ENCODE measurements at regions not wholly inside any gene's neighbourhood (a gene's known extent, or its start where the extent isn't known, plus 50 kb on each side); places are given as distances from the start of the nearest gene placed in this dataset.

- DNase-seq (no peak), ATAC-seq (no peak)
- intact Hi-C loops (cut with DNase I) = no loop called here
- Histone ChIP-seq H3K27me3 (ENCODE audit: insufficient read depth in 3 of 3, low read length in 2 of 3) (peaks cover 0 to 5% (median 0%) of the 10 kb centered on the region in 3 donors), H3K27ac (no peak overlapping the region), H3K36me3 (ENCODE audit: insufficient read depth in 1 of 2, low read depth in 1 of 2) (no peaks in the 10 kb centered on the region), H3K9me3 (peaks cover 16% of the 10 kb centered on the region), H3K4me3 (no peak overlapping the region), H3K4me1 (no peaks in the 10 kb centered on the region)
- 77 to 82% (median 77%) methylated on average over 4 of the region's 4 CpGs for WGBS, 3 donors
- TF ChIP-seq CTCF (IDR thresholded peaks at IDR 0.05) = no peak
These were observed 98.2 kb upstream of the SLC66A3 start for GRCh38 chr2:11057031-11057430.

GRCh38 chr2:11058129-11058528 lies 97.1 kb upstream of the SLC66A3 start:
- WGBS, 3 donors = 68 to 71% (median 70%) methylated on average over 5 of the region's 5 CpGs
- DNase-seq (no peak), ATAC-seq (no peak)
- Histone ChIP-seq H3K4me3 (no peak overlapping the region), H3K4me1 (no peaks in the 10 kb centered on the region), H3K27me3 (ENCODE audit: insufficient read depth in 3 of 3, low read length in 2 of 3) (peaks cover 0 to 5% (median 0%) of the 10 kb centered on the region in 3 donors), H3K9me3 (peaks cover 17% of the 10 kb centered on the region), H3K36me3 (ENCODE audit: insufficient read depth in 1 of 2, low read depth in 1 of 2) (no peaks in the 10 kb centered on the region), H3K27ac (no peak overlapping the region)
- no peak for TF ChIP-seq CTCF (IDR thresholded peaks at IDR 0.05)
- intact Hi-C loops (cut with DNase I) = no loop called here

- H3K4me3 ChIP-seq = no peak overlapping the region
- ATAC-seq (no peak), DNase-seq (no peak)
- intact Hi-C loops (cut with DNase I) = no loop called here
- no peak overlapping the region for H3K27ac ChIP-seq
- H3K36me3 ChIP-seq (ENCODE audit: insufficient read depth in 1 of 2, low read depth in 1 of 2) = no peaks in the 10 kb centered on the region
- peaks cover 0 to 5% (median 0%) of the 10 kb centered on the region in 3 donors for H3K27me3 ChIP-seq (ENCODE audit: insufficient read depth in 3 of 3, low read length in 2 of 3)
- no peaks in the 10 kb centered on the region for H3K4me1 ChIP-seq
- WGBS, 3 donors = 83 to 88% (median 85%) methylated on average over 3 of the region's 3 CpGs
- H3K9me3 ChIP-seq = peaks cover 17% of the 10 kb centered on the region
- no peak for TF ChIP-seq CTCF (IDR thresholded peaks at IDR 0.05)
These were observed 94.7 kb upstream of the SLC66A3 start for GRCh38 chr2:11060376-11061169.

- Histone ChIP-seq H3K27ac (no peak overlapping the region), H3K4me1 (no peaks in the 10 kb centered on the region), H3K4me3 (no peak overlapping the region), H3K36me3 (ENCODE audit: insufficient read depth in 1 of 2, low read depth in 1 of 2) (no peaks in the 10 kb centered on the region), H3K9me3 (peaks cover 10% of the 10 kb centered on the region), H3K27me3 (ENCODE audit: insufficient read depth in 3 of 3, low read length in 2 of 3) (no peaks in the 10 kb centered on the region)
- ATAC-seq (no peak), DNase-seq (no peak)
- 39 to 47% (median 45%) methylated on average over 12 of the region's 12 CpGs for WGBS, 3 donors
- TF ChIP-seq CTCF (IDR thresholded peaks at IDR 0.05) = no peak
- intact Hi-C loops (cut with DNase I) = no loop called here
These were observed 89.3 kb upstream of the SLC66A3 start for GRCh38 chr2:11065833-11066485.

Measured in psoas muscle (tissue), 7 donors.